ENCODE measurements at regions not wholly inside any gene's neighbourhood (a gene's known extent, or its start where the extent isn't known, plus 50 kb on each side); places are given as distances from the start of the nearest gene placed in this dataset.

GRCh38 chr5:3729631-3730030 is 134.0 kb downstream of the IRX1 start:
- H3K27ac Mint-ChIP-seq, result no peak overlapping the region

DNA sequence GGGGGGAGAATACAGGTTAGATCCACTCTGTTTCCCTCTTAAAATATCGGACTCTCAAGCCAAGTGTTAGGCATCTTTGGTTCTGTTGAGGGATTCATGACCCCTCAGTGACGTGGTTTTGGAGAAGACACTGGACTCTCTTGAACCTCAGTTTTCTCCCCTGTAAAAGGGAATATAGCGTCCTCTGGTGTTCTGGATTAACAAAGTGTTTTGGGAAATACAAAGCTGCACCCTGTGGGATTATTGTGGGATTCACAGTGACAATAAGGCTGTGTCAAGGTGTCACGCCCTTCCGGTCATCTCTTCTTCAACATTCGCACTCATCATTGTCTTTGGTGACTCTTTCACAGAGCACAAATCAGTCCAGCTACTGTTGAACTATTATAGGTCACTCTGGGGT is 139.0 kb downstream of the IRX1 start:
- H3K27me3 ChIP-seq (ENCODE audit: control insufficient read depth, insufficient read depth, low read length, poor library complexity, severe bottlenecking), result no peaks in the 10 kb centered on the region
- H3K27ac ChIP-seq (ENCODE audit: low read depth, low read length), result no peak overlapping the region
- H3K27me3 Mint-ChIP-seq (ENCODE audit: insufficient read depth), result no peaks in the 10 kb centered on the region
- no peak overlapping the region for H3K4me3 ChIP-seq (ENCODE audit: low read length)
- no peak for DNase-seq
- 92% methylated on average over 6 of the region's 6 CpGs for WGBS, 2 experiments (ENCODE audit: insufficient coverage in 1 of 2, insufficient read length in 1 of 2)
- H3K4me3 Mint-ChIP-seq, result no peak overlapping the region
- H3K4me1 ChIP-seq (ENCODE audit: control insufficient read depth, insufficient read depth, low read length), result no peaks in the 10 kb centered on the region
- H3K9ac ChIP-seq (ENCODE audit: extremely low read depth, low read length, poor library complexity, severe bottlenecking), result no peak overlapping the region
- no peaks in the 10 kb centered on the region for H3K9me3 ChIP-seq (ENCODE audit: control insufficient read depth, low read length)
- TF ChIP-seq CTCF (conservative IDR thresholded peaks at IDR 0.05), result peak; percentile 50
- no peaks in the 10 kb centered on the region for H3K36me3 ChIP-seq (ENCODE audit: control insufficient read depth, insufficient read depth, low read length)
- H3K4me1 Mint-ChIP-seq, result no peaks in the 10 kb centered on the region
- no peaks in the 10 kb centered on the region for H3K36me3 Mint-ChIP-seq (ENCODE audit: low read depth)
- no peaks in the 10 kb centered on the region for H3K9me3 Mint-ChIP-seq
- no peak overlapping the region for H3K27ac Mint-ChIP-seq

More at GRCh38 chr5:3729631-3730030, 134.0 kb downstream of the IRX1 start:
- TF ChIP-seq CTCF (conservative IDR thresholded peaks at IDR 0.05), result no peak
- no peaks in the 10 kb centered on the region for H3K36me3 Mint-ChIP-seq (ENCODE audit: low read depth)
- no peak for DNase-seq
- no peaks in the 10 kb centered on the region for H3K27me3 Mint-ChIP-seq (ENCODE audit: insufficient read depth)
- Histone ChIP-seq H3K9ac (ENCODE audit: extremely low read depth, low read length, poor library complexity, severe bottlenecking) (no peak overlapping the region), H3K4me1 (ENCODE audit: control insufficient read depth, insufficient read depth, low read length) (no peaks in the 10 kb centered on the region), H3K27ac (ENCODE audit: low read depth, low read length) (no peak overlapping the region), H3K36me3 (ENCODE audit: control insufficient read depth, insufficient read depth, low read length) (no peaks in the 10 kb centered on the region), H3K27me3 (ENCODE audit: control insufficient read depth, insufficient read depth, low read length, poor library complexity, severe bottlenecking) (no peaks in the 10 kb centered on the region), H3K4me3 (ENCODE audit: low read length) (no peak overlapping the region), H3K9me3 (ENCODE audit: control insufficient read depth, low read length) (no peaks in the 10 kb centered on the region)
- no peak overlapping the region for H3K4me3 Mint-ChIP-seq
- H3K9me3 Mint-ChIP-seq, result no peaks in the 10 kb centered on the region
- 89 to 94% methylated on average over 7 to 8 of the region's 8 CpGs for WGBS, 2 experiments (ENCODE audit: insufficient coverage in 1 of 2, insufficient read length in 1 of 2)
- no peaks in the 10 kb centered on the region for H3K4me1 Mint-ChIP-seq

GRCh38 chr5:3736466-3736865 is 140.8 kb downstream of the IRX1 start:
- H3K36me3 ChIP-seq (ENCODE audit: control insufficient read depth, insufficient read depth, low read length), result no peaks in the 10 kb centered on the region

More at GRCh38 chr5:3736466-3736865, 140.8 kb downstream of the IRX1 start:
- no peaks in the 10 kb centered on the region for H3K9me3 Mint-ChIP-seq
- H3K4me1 ChIP-seq (ENCODE audit: control insufficient read depth, insufficient read depth, low read length), result no peaks in the 10 kb centered on the region
- no peak for DNase-seq
- peak overlapping the region; percentile 51 for H3K27ac ChIP-seq (ENCODE audit: low read depth, low read length)
- no peak overlapping the region for H3K4me3 Mint-ChIP-seq
- H3K27me3 Mint-ChIP-seq (ENCODE audit: insufficient read depth), result no peaks in the 10 kb centered on the region
- no peak for TF ChIP-seq CTCF (conservative IDR thresholded peaks at IDR 0.05)
- no peaks in the 10 kb centered on the region for H3K9me3 ChIP-seq (ENCODE audit: control insufficient read depth, low read length)
- no peaks in the 10 kb centered on the region for H3K4me1 Mint-ChIP-seq
- 84 to 87% methylated on average over 12 to 16 of the region's 16 CpGs for WGBS, 2 experiments (ENCODE audit: insufficient coverage in 1 of 2, insufficient read length in 1 of 2)
- H3K9ac ChIP-seq (ENCODE audit: extremely low read depth, low read length, poor library complexity, severe bottlenecking), result no peak overlapping the region
- H3K27ac Mint-ChIP-seq, result peak overlapping the region; percentile 39
- H3K36me3 Mint-ChIP-seq (ENCODE audit: low read depth), result no peaks in the 10 kb centered on the region
- H3K27me3 ChIP-seq (ENCODE audit: control insufficient read depth, insufficient read depth, low read length, poor library complexity, severe bottlenecking), result no peaks in the 10 kb centered on the region
- H3K4me3 ChIP-seq (ENCODE audit: low read length), result no peak overlapping the region

Measured in endodermal cell (in vitro differentiated cells).